ENCODE measurements at regions not wholly inside any gene's neighbourhood (a gene's known extent, or its start where the extent isn't known, plus 50 kb on each side); places are given as distances from the start of the nearest gene placed in this dataset.

- DNase-seq: peak; percentile 80
Measured at GRCh38 chr6:30396833-30397479, 52.0 kb downstream of the RPP21 start.

- no peak for DNase-seq
Measured at GRCh38 chr6:30397697-30398096, 52.7 kb downstream of the RPP21 start.

- DNase-seq: no peak
Measured at GRCh38 chr6:30399390-30400058, 54.6 kb downstream of the RPP21 start.

GRCh38 chr6:30405934-30406333, 61.0 kb downstream of the RPP21 start:
- no peak for DNase-seq

- DNase-seq: no peak
Measured at GRCh38 chr6:30409184-30409583, 64.2 kb downstream of the RPP21 start.

- DNase-seq: peak; percentile 51
Measured at GRCh38 chr6:30411515-30412207, 66.7 kb downstream of the RPP21 start.

- no peak for DNase-seq
Measured at GRCh38 chr6:30418448-30418847, 70.9 kb upstream of the HLA-E start.

GRCh38 chr6:30424549-30424948, 64.8 kb upstream of the HLA-E start:
- DNase-seq: no peak

Data from activated T-cell treated with anti-CD3 and anti-CD28 coated beads for 4 hours (primary cell).